Nephron progenitor cell (in vitro differentiated cells): ENCODE measurements at regions not wholly inside any gene's neighbourhood (a gene's known extent, or its start where the extent isn't known, plus 50 kb on each side); places are given as distances from the start of the nearest gene placed in this dataset.
A peak's percentile ranks its signal among the peaks of the same experiment; 100 is the strongest.
"Not testable (repeated sequence)": the region's sequence is repeated elsewhere in the genome, so short reads cannot be mapped to it uniquely, and the experiment has no call there.

Source experiments
- DNase-seq: peaks from one replicate; pipeline ENCODE4 v3.0.0; 2021
- H3K27ac Mint-ChIP-seq: 2 replicates; pipeline ENCODE4 v1.8.0; 2021; ENCODE audit warnings: mild to moderate bottlenecking, moderate library complexity, mixed read lengths
- H3K27me3 Mint-ChIP-seq: 2 replicates; pipeline ENCODE4 v1.8.0; 2021; ENCODE audit warnings: mild to moderate bottlenecking, low read depth, mixed read lengths; ENCODE audit not compliant: poor library complexity
- H3K36me3 Mint-ChIP-seq: 2 replicates; pipeline ENCODE4 v1.8.0; 2021; ENCODE audit warnings: low read depth, mixed read lengths
- H3K4me1 Mint-ChIP-seq: 2 replicates; pipeline ENCODE4 v1.8.0; 2021; ENCODE audit warnings: mixed read lengths
- H3K4me3 Mint-ChIP-seq: 2 replicates; pipeline ENCODE4 v1.8.0; 2021; ENCODE audit warnings: mild to moderate bottlenecking, moderate library complexity, mixed read lengths
- H3K9me3 Mint-ChIP-seq: 2 replicates; pipeline ENCODE4 v1.8.0; 2021; ENCODE audit warnings: mild to moderate bottlenecking, moderate library complexity, mixed read lengths
- CTCF ChIP-seq: fragments of 200-600 bp; sonication (generic); IDR thresholded peaks from 2 replicates; pipeline ENCODE4 v1.5.0; 2021; ENCODE audit warnings: antibody characterized with exemption

DNA sequence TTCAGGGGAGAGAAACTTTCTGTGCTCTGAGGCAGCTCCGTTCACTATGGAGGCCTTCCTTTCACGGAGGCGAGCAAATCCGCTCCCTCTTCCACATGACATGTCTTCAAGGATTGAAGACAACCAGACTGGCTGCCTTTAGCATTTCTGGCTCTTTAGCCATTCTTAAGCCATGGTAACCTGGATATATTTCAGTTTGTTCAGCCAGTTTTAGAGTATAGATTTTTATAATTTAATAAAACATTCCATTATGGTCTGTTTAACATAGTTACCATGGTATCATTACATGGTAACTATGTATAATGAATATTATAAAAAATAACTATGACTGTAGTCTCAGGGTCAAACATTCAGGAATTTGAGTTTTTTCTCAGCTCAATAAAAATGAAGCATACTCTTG is 54.2 kb upstream of the NFIA start:
- H3K9me3 Mint-ChIP-seq = no peaks in the 10 kb centered on the region
- TF ChIP-seq CTCF = no peak
- no peak overlapping the region for H3K4me3 Mint-ChIP-seq
- H3K27ac Mint-ChIP-seq = no peak overlapping the region
- no peaks in the 10 kb centered on the region for H3K4me1 Mint-ChIP-seq
- no peak for DNase-seq
- peaks cover 9% of the 10 kb centered on the region for H3K27me3 Mint-ChIP-seq
- no peaks in the 10 kb centered on the region for H3K36me3 Mint-ChIP-seq

DNA sequence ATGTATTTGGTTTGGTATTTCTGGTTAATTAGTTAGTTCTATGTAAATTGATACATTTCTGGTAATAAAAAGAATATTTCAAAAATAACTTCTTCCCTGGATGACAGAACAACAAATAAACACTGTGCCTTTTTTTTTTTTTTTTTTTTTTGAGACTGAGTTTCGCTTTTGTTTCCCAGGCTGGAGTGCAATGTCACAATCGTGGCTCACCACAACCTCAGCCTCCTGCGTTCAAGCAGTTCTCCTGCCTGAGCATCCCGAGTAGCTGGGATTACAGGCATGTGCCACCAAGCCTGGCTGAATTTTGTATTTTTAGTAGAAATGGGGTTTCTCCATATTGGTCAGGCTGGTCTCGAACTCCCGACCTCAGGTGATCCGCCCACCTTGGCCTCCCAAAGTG is 64.3 kb upstream of the NFIA start:
- not testable (repeated sequence) for H3K27me3 Mint-ChIP-seq, H3K36me3 Mint-ChIP-seq, H3K4me3 Mint-ChIP-seq, H3K27ac Mint-ChIP-seq, DNase-seq, H3K4me1 Mint-ChIP-seq, H3K9me3 Mint-ChIP-seq

DNA sequence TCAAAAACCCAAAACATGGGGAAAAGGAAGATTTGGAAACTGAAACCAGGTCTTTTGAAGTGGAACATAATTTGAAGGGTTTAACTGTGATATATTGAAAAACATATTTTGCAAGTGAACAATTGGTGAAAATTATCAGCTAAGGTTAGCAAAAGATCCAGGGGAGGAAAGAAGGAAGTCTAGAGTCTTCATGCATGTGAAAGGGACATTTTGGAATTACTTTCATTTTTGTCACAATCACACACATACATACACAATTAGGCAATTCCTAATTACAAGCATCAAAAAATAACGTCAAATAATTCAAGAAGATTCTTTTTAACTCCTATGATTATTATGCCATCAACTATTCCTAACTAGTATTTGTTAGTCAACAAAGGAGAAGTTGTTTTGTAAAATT is 64.7 kb upstream of the NFIA start:
- H3K9me3 Mint-ChIP-seq = no peaks in the 10 kb centered on the region
- no peak overlapping the region for H3K27ac Mint-ChIP-seq
- no peak overlapping the region for H3K4me3 Mint-ChIP-seq
- no peak for TF ChIP-seq CTCF
- no peaks in the 10 kb centered on the region for H3K4me1 Mint-ChIP-seq
- DNase-seq = no peak
- H3K27me3 Mint-ChIP-seq = peaks cover 6% of the 10 kb centered on the region
- no peaks in the 10 kb centered on the region for H3K36me3 Mint-ChIP-seq

DNA sequence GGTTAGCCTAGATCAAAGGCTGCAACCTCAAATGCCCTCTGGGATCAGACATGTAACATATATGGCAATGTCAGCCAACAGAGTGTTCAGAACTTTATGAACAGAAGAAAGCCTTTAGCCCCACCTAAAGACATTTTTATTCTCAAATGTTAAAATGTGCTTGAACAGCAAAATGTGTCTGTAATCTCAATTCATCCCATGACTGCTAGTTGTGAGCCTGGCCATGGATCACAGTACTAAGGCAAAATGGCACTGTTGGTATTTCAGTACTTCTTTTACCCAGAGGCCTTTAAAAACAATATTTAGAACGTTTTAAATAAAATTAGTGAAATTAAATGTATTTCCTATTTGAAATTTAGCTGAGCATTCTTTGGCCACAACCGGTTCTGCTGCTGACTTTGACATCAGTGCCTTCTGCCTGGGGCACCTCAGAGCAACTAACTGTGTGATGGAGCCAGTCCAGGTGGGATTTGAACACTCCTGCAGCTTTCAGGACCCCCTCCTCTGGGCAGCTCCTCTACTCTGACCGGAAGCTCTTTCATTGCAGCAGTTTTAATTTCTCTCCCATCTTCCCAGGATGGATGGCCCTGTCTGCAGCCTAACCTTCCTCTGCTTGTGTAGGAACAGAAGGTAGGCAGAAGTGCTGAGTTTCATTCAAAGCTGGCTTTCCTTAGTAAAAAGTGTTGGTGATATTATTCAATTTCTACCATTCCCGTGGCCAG is 68.3 kb upstream of the NFIA start:
- no peaks in the 10 kb centered on the region for H3K4me1 Mint-ChIP-seq
- no peak overlapping the region for H3K4me3 Mint-ChIP-seq
- DNase-seq = no peak
- H3K27ac Mint-ChIP-seq = peak overlapping the region; percentile 71
- peaks cover 6% of the 10 kb centered on the region for H3K27me3 Mint-ChIP-seq
- no peak for TF ChIP-seq CTCF
- no peaks in the 10 kb centered on the region for H3K36me3 Mint-ChIP-seq
- no peaks in the 10 kb centered on the region for H3K9me3 Mint-ChIP-seq

GRCh38 chr1:61013189-61013945 is 69.0 kb upstream of the NFIA start:
- TF ChIP-seq CTCF = no peak
- no peaks in the 10 kb centered on the region for H3K9me3 Mint-ChIP-seq
- no peaks in the 10 kb centered on the region for H3K4me1 Mint-ChIP-seq
- DNase-seq = no peak
- H3K36me3 Mint-ChIP-seq = no peaks in the 10 kb centered on the region
- H3K4me3 Mint-ChIP-seq = no peak overlapping the region
- peaks cover 6% of the 10 kb centered on the region for H3K27me3 Mint-ChIP-seq
- no peak overlapping the region for H3K27ac Mint-ChIP-seq

- Mint-ChIP-seq H3K27me3 (peaks cover 6% of the 10 kb centered on the region), H3K4me3 (no peak overlapping the region), H3K4me1 (no peaks in the 10 kb centered on the region), H3K27ac (no peak overlapping the region), H3K36me3 (no peaks in the 10 kb centered on the region), H3K9me3 (no peaks in the 10 kb centered on the region)
- no peak for DNase-seq
- TF ChIP-seq CTCF = no peak
These were observed 70.0 kb upstream of the NFIA start for GRCh38 chr1:61012341-61012761.
